ENCODE measurements at regions not wholly inside any gene's neighbourhood (a gene's known extent, or its start where the extent isn't known, plus 50 kb on each side); places are given as distances from the start of the nearest gene placed in this dataset.

DNA sequence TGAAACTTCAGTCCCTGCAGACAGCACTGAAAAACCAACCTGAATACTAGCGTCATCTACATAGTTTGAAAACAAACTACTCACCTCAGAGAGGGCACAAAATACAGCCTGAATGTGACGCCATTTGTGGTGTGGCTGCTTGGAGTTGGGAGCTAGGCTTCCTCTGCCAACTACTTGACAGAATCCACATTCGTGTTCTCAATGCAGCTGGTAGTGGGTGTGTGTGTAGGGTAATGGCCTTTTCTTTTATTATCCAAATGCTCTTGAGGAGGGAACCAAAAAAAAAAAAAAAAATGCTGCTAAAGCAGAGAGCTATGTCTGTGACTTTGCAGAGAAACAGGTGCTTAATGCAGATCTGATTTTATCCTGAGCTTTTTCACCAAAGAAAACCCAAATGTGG, 207.8 kb downstream of the OTOR start:
- Histone ChIP-seq H3K4me3 (ENCODE audit: low read depth in 1 of 3, low read length in 3 of 3) (no peak overlapping the region), H3K27me3 (ENCODE audit: control insufficient read depth in 3 of 3, insufficient read depth in 3 of 3, low read length in 3 of 3) (no peaks in the 10 kb centered on the region), H3K4me1 (ENCODE audit: control insufficient read depth in 3 of 3, insufficient read depth in 2 of 3, low read depth in 1 of 3, low read length in 2 of 3) (no peaks in the 10 kb centered on the region), H3K9me3 (ENCODE audit: control insufficient read depth in 2 of 2, insufficient read depth in 1 of 2, low read depth in 1 of 2, low read length in 1 of 2) (peaks cover 0 to 6% of the 10 kb centered on the region in 2 donors), H3K27ac (ENCODE audit: low read depth in 1 of 3, low read length in 2 of 3) (no peak overlapping the region), H3K36me3 (ENCODE audit: control insufficient read depth in 3 of 3, insufficient read depth in 2 of 3, low read depth in 1 of 3, low read length in 3 of 3) (no peaks in the 10 kb centered on the region)
- FAIRE-seq (no peak), DNase-seq (no peak)
- WGBS, 3 donors, result 53 to 66% (median 59%) methylated on average over 3 of the region's 3 CpGs

DNA sequence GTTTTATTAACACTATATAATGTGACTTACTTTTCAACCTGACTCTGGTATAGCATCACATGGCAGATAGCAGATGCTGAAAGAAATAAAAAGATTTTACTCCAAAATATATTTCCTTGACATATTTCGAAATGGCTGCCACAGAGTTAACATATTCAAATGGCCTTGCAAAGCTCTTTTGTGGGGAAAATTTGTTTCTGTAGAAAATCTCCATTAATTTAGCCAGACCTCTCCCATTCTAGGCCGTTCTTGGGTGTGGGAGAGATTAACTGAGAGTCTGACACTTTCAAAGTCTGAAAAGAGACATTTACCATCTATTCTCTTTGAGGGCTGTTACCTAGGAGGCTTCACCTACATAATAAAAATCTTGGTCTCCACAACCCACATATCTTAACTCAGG, 217.2 kb downstream of the OTOR start:
- H3K36me3 ChIP-seq (ENCODE audit: control insufficient read depth in 3 of 3, insufficient read depth in 2 of 3, low read depth in 1 of 3, low read length in 3 of 3), result no peaks in the 10 kb centered on the region
- WGBS, 3 donors, result 60 to 75% (median 65%) methylated on average over 2 of the region's 2 CpGs

DNA sequence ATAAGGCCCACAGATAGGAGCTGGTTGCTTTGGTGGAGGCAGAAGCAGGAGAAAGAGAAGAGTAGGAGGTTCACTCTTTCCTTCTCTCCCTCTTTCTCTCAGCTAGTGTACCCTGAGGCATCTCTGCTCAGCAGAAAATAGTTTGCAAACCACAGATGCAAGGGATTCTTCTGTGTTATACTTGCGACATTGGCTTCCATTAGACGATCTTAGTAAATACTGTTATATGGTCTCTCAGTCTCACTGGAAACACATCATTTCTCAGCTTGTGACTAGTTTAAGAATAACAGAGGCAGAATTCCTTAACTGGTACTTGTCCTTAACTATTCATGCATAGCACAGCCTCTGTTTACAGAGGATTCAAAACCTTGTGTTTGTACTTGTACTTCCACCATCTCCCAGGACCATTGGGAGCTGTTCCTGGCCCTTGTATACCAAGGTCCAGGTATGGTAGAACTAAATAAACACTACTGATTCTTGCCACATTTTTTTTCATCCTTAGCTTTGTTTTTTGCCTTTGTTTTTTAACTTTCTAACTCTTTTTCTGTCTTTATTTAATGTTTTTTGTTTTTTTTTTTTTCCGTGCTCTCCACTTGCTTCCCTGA, 218.2 kb downstream of the OTOR start:
- no peaks in the 10 kb centered on the region for H3K27me3 ChIP-seq (ENCODE audit: control insufficient read depth in 3 of 3, insufficient read depth in 3 of 3, low read length in 3 of 3)
- H3K4me1 ChIP-seq (ENCODE audit: control insufficient read depth in 3 of 3, insufficient read depth in 2 of 3, low read depth in 1 of 3, low read length in 2 of 3), result no peaks in the 10 kb centered on the region
- no peak overlapping the region for H3K4me3 ChIP-seq (ENCODE audit: low read depth in 1 of 3, low read length in 3 of 3)
- FAIRE-seq (no peak), DNase-seq (no peak)
- WGBS, 3 donors, result 89 to 96% (median 92%) methylated on average over 3 of the region's 3 CpGs
- no peaks in the 10 kb centered on the region for H3K36me3 ChIP-seq (ENCODE audit: control insufficient read depth in 3 of 3, insufficient read depth in 2 of 3, low read depth in 1 of 3, low read length in 3 of 3)
- no peaks in the 10 kb centered on the region for H3K9me3 ChIP-seq (ENCODE audit: control insufficient read depth in 2 of 2, insufficient read depth in 1 of 2, low read depth in 1 of 2, low read length in 1 of 2)
- no peak overlapping the region for H3K27ac ChIP-seq (ENCODE audit: low read depth in 1 of 3, low read length in 2 of 3)

More for the DNA sequence above, 217.2 kb downstream of the OTOR start:
- H3K4me1 ChIP-seq (ENCODE audit: control insufficient read depth in 3 of 3, insufficient read depth in 2 of 3, low read depth in 1 of 3, low read length in 2 of 3), result no peaks in the 10 kb centered on the region
- no peaks in the 10 kb centered on the region for H3K27me3 ChIP-seq (ENCODE audit: control insufficient read depth in 3 of 3, insufficient read depth in 3 of 3, low read length in 3 of 3)
- DNase-seq (no peak), FAIRE-seq (no peak)
- H3K4me3 ChIP-seq (ENCODE audit: low read depth in 1 of 3, low read length in 3 of 3), result no peak overlapping the region
- no peak overlapping the region for H3K27ac ChIP-seq (ENCODE audit: low read depth in 1 of 3, low read length in 2 of 3)
- H3K9me3 ChIP-seq (ENCODE audit: control insufficient read depth in 2 of 2, insufficient read depth in 1 of 2, low read depth in 1 of 2, low read length in 1 of 2), result peaks cover 0 to 6% of the 10 kb centered on the region in 2 donors

DNA sequence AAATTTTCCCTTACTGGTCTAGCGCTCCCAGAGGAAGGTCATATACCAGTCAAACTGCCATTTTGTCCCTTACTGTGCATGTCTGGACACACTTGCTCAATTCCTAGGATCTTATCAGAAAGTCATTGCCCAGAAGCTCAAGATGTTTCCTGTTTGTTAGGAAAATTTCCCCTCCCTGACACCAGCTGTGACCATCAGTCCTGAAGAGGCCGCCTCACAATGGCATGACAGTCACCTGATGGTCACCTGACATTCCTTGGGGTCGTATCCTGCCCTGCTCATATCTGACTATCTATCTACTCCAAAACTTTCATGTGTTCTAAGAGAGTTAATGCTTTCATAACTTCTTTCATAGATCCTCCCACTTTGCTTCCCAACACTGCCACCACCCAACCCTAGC, 219.9 kb downstream of the OTOR start:
- no peaks in the 10 kb centered on the region for H3K4me1 ChIP-seq (ENCODE audit: control insufficient read depth in 3 of 3, insufficient read depth in 2 of 3, low read depth in 1 of 3, low read length in 2 of 3)
- 57 to 74% (median 70%) methylated on average over 3 of the region's 3 CpGs for WGBS, 3 donors
- no peak for FAIRE-seq
- no peak overlapping the region for H3K27ac ChIP-seq (ENCODE audit: low read depth in 1 of 3, low read length in 2 of 3)
- no peaks in the 10 kb centered on the region for H3K27me3 ChIP-seq (ENCODE audit: control insufficient read depth in 3 of 3, insufficient read depth in 3 of 3, low read length in 3 of 3)
- no peak overlapping the region for H3K4me3 ChIP-seq (ENCODE audit: low read depth in 1 of 3, low read length in 3 of 3)
- H3K9me3 ChIP-seq (ENCODE audit: control insufficient read depth in 2 of 2, insufficient read depth in 1 of 2, low read depth in 1 of 2, low read length in 1 of 2), result no peaks in the 10 kb centered on the region
- H3K36me3 ChIP-seq (ENCODE audit: control insufficient read depth in 3 of 3, insufficient read depth in 2 of 3, low read depth in 1 of 3, low read length in 3 of 3), result no peaks in the 10 kb centered on the region
- DNase-seq, result no peak

DNA sequence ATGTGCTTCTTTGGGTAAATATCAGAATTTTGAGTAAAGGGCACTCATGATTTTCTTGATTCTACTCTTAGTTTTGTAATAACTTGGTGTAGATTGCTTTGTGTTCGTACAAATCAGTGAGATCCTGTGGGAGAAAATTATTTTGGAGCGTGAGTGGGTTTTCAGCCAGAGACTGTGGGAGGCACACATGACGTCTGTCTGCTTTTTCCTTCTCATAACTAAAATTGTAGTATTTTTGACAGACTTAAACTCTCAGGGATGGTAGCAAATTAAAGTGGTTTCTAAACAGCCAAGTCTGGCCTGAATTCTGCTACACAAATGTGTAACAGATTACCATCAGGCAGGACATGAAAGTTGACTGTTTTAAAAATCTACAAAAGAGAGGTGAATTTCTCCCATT, 222.6 kb downstream of the OTOR start:
- no peak for FAIRE-seq
- H3K27me3 ChIP-seq (ENCODE audit: control insufficient read depth in 3 of 3, insufficient read depth in 3 of 3, low read length in 3 of 3), result no peaks in the 10 kb centered on the region
- H3K36me3 ChIP-seq (ENCODE audit: control insufficient read depth in 3 of 3, insufficient read depth in 2 of 3, low read depth in 1 of 3, low read length in 3 of 3), result no peaks in the 10 kb centered on the region
- no peak overlapping the region for H3K4me3 ChIP-seq (ENCODE audit: low read depth in 1 of 3, low read length in 3 of 3)
- H3K9me3 ChIP-seq (ENCODE audit: control insufficient read depth in 2 of 2, insufficient read depth in 1 of 2, low read depth in 1 of 2, low read length in 1 of 2), result peaks cover 0 to 2% of the 10 kb centered on the region in 2 donors
- WGBS, 3 donors, result 80 to 91% (median 83%) methylated on average over 3 of the region's 3 CpGs
- H3K27ac ChIP-seq (ENCODE audit: low read depth in 1 of 3, low read length in 2 of 3), result no peak overlapping the region
- no peaks in the 10 kb centered on the region for H3K4me1 ChIP-seq (ENCODE audit: control insufficient read depth in 3 of 3, insufficient read depth in 2 of 3, low read depth in 1 of 3, low read length in 2 of 3)
- DNase-seq, result no peak

DNA sequence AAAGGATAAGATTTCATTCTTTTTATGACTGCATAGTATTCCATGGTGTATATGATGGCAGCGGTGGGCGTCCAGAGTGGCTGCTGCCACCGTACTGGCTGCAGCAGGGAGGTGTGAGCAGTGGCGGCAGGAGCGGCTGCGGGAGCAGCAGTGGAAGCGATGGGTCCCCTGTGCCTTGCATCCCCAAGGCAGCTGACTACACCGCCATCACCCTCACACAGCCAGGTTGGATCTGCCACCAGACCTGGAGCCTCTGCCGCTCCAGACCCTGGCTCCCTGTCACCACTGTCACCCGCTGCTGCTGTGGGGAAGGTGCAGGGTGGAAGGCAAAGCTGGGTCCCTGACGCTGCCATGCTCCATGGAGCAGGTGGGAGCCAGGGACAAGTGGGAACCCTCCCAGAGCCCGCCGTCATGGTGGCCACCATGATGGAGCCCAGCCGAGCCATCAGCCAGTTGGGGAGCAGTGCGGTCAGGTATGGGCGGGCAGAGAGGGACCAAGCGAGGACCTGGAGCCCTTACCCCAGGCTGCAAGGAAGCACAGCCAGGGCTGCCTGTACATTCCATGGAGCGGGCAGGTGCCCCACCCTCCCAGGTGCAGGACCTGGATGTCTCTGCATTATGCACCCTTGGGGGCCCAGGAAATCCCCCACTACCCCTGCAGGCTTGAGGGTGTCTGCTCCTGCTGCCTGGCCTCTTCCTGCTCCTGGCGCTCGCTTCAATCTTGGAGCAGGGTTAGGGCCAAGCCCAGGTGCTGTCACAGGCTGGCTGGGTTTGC, 226.1 kb downstream of the OTOR start:
- H3K4me3 ChIP-seq (ENCODE audit: low read depth in 1 of 3, low read length in 3 of 3), result no peak overlapping the region
- 91 to 94% (median 93%) methylated on average over 19 to 20 of the region's 20 CpGs for WGBS, 3 donors
- H3K9me3 ChIP-seq (ENCODE audit: control insufficient read depth in 2 of 2, insufficient read depth in 1 of 2, low read depth in 1 of 2, low read length in 1 of 2), result peaks cover 2 to 3% of the 10 kb centered on the region in 2 donors
- H3K36me3 ChIP-seq (ENCODE audit: control insufficient read depth in 3 of 3, insufficient read depth in 2 of 3, low read depth in 1 of 3, low read length in 3 of 3), result no peaks in the 10 kb centered on the region
- no peaks in the 10 kb centered on the region for H3K27me3 ChIP-seq (ENCODE audit: control insufficient read depth in 3 of 3, insufficient read depth in 3 of 3, low read length in 3 of 3)
- FAIRE-seq, result no peak
- H3K27ac ChIP-seq (ENCODE audit: low read depth in 1 of 3, low read length in 2 of 3), result no peak overlapping the region
- no peak for DNase-seq
- H3K4me1 ChIP-seq (ENCODE audit: control insufficient read depth in 3 of 3, insufficient read depth in 2 of 3, low read depth in 1 of 3, low read length in 2 of 3), result no peaks in the 10 kb centered on the region

DNA sequence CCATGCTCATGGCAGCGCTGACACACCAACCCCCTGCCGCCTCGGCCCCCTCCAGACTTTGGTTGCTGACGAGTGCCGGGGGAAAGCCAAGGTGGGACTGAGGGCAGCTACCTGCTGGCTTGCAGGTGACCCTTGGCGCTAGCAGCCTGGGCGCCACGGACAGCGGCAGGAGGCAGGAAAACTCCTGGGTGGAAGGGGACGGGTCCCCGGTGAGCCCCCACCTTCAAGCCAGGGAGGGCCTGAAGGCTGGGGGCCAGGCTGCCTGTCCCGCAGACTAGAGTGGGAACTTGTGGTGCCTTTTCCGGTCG, 226.7 kb downstream of the OTOR start:
- FAIRE-seq, result no peak
- 92 to 94% (median 92%) methylated on average over 12 to 14 of the region's 14 CpGs for WGBS, 3 donors
- H3K4me3 ChIP-seq (ENCODE audit: low read depth in 1 of 3, low read length in 3 of 3), result no peak overlapping the region

DNA sequence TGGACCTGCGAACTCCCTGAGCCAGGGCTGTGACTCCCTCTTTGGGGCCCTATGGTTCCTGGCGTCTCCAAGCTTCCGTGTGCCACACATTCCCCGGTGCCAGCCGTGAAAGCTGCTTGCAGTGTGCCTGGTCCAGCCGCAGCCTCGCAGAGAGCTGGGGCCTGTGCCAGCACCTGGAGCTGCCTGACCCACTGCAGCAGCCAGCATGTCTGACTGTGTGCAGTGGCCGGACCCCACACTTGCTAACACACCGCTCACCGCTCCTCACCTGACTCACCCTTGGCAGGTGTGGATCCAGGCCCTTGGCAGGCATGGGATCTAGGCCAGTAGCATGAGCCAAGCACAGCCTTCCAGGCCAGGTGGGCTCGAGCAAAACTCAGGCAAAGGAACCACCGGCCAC, 227.5 kb downstream of the OTOR start:
- H3K36me3 ChIP-seq (ENCODE audit: control insufficient read depth in 3 of 3, insufficient read depth in 2 of 3, low read depth in 1 of 3, low read length in 3 of 3), result no peaks in the 10 kb centered on the region
- H3K4me1 ChIP-seq (ENCODE audit: control insufficient read depth in 3 of 3, insufficient read depth in 2 of 3, low read depth in 1 of 3, low read length in 2 of 3), result no peaks in the 10 kb centered on the region
- no peak for DNase-seq
- no peak overlapping the region for H3K27ac ChIP-seq (ENCODE audit: low read depth in 1 of 3, low read length in 2 of 3)
- no peaks in the 10 kb centered on the region for H3K27me3 ChIP-seq (ENCODE audit: control insufficient read depth in 3 of 3, insufficient read depth in 3 of 3, low read length in 3 of 3)
- peaks cover 2 to 3% of the 10 kb centered on the region in 2 donors for H3K9me3 ChIP-seq (ENCODE audit: control insufficient read depth in 2 of 2, insufficient read depth in 1 of 2, low read depth in 1 of 2, low read length in 1 of 2)
- FAIRE-seq, result no peak
- no peak overlapping the region for H3K4me3 ChIP-seq (ENCODE audit: low read depth in 1 of 3, low read length in 3 of 3)
- WGBS, 3 donors, result 88 to 91% (median 90%) methylated on average over 12 of the region's 12 CpGs

More for the DNA sequence above, 226.7 kb downstream of the OTOR start:
- Histone ChIP-seq H3K27me3 (ENCODE audit: control insufficient read depth in 3 of 3, insufficient read depth in 3 of 3, low read length in 3 of 3) (no peaks in the 10 kb centered on the region), H3K4me1 (ENCODE audit: control insufficient read depth in 3 of 3, insufficient read depth in 2 of 3, low read depth in 1 of 3, low read length in 2 of 3) (no peaks in the 10 kb centered on the region), H3K36me3 (ENCODE audit: control insufficient read depth in 3 of 3, insufficient read depth in 2 of 3, low read depth in 1 of 3, low read length in 3 of 3) (no peaks in the 10 kb centered on the region), H3K9me3 (ENCODE audit: control insufficient read depth in 2 of 2, insufficient read depth in 1 of 2, low read depth in 1 of 2, low read length in 1 of 2) (peaks cover 2 to 3% of the 10 kb centered on the region in 2 donors), H3K27ac (ENCODE audit: low read depth in 1 of 3, low read length in 2 of 3) (no peak overlapping the region)
- DNase-seq, result no peak

DNA sequence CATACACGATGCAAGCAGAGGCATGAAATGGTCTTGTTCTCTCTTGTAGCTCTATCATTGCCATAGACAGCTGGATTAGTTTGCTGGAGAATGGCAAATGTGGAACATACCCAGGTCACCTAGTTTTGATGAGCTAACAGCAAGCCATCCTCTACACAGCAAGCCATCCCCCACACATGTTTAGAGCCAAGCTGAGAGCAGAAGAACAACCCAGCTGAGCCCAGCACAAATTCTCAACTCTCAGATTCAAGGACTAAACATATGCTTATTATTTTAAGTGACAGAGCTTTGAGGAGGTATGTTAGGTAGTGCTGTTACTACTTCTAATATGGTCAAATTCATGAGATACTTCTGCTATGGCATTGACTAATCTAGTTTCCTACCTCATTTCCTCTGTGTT, 230.3 kb downstream of the OTOR start:
- H3K9me3 ChIP-seq (ENCODE audit: control insufficient read depth in 2 of 2, insufficient read depth in 1 of 2, low read depth in 1 of 2, low read length in 1 of 2), result peaks cover 2 to 3% of the 10 kb centered on the region in 2 donors
- H3K36me3 ChIP-seq (ENCODE audit: control insufficient read depth in 3 of 3, insufficient read depth in 2 of 3, low read depth in 1 of 3, low read length in 3 of 3), result no peaks in the 10 kb centered on the region
- FAIRE-seq (no peak), DNase-seq (no peak)
- 74 to 84% (median 77%) methylated on average over 1 of the region's 1 CpG for WGBS, 3 donors
- no peaks in the 10 kb centered on the region for H3K4me1 ChIP-seq (ENCODE audit: control insufficient read depth in 3 of 3, insufficient read depth in 2 of 3, low read depth in 1 of 3, low read length in 2 of 3)
- H3K4me3 ChIP-seq (ENCODE audit: low read depth in 1 of 3, low read length in 3 of 3), result no peak overlapping the region
- no peak overlapping the region for H3K27ac ChIP-seq (ENCODE audit: low read depth in 1 of 3, low read length in 2 of 3)
- no peaks in the 10 kb centered on the region for H3K27me3 ChIP-seq (ENCODE audit: control insufficient read depth in 3 of 3, insufficient read depth in 3 of 3, low read length in 3 of 3)

Measured in small intestine (tissue), 7 donors.